ENCODE measurements at regions not wholly inside any gene's neighbourhood (a gene's known extent, or its start where the extent isn't known, plus 50 kb on each side); places are given as distances from the start of the nearest gene placed in this dataset.

DNA sequence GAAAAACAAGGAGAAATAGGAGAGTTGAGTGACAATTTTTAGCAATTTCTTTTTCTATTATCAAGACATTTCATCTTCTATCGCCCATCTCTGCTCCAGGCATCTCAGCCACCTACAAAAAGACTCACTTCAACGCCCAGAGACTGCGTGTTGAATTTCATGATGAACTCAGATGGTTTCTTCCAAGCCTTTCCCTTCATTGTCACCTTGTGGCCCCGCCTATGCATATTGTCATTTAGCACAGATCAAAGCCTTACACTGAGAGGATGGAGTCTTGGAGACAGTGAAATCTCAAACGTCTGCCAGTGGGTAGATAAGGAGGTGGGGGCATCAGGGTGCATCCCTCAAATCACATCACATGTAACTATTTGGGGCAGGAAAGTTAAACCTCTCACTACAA, 319.4 kb downstream of the SIPA1L2 start:
- no peaks in the 10 kb centered on the region for H3K36me3 Mint-ChIP-seq (ENCODE audit: insufficient read depth, unreplicated experiment)
- H3K27me3 Mint-ChIP-seq (ENCODE audit: insufficient read depth, unreplicated experiment): no peaks in the 10 kb centered on the region
- Histone ChIP-seq H3K36me3 (ENCODE audit: control insufficient read depth, insufficient read depth, low read length) (no peaks in the 10 kb centered on the region), H3K9me3 (peaks cover 6% of the 10 kb centered on the region; the same call in 1 of the 2 replicates), H3K4me1 (no peaks in the 10 kb centered on the region), H3K4me3 (ENCODE audit: low read depth, low read length) (no peak overlapping the region), H3K27me3 (replicated peaks; ENCODE audit: control insufficient read depth, insufficient read depth, low read length) (no peaks in the 10 kb centered on the region)
- H3K4me1 Mint-ChIP-seq (ENCODE audit: low read depth, unreplicated experiment): no peaks in the 10 kb centered on the region
- ChIA-PET POLR2A (no interaction called here), CTCF (no interaction called here)
- intact Hi-C loops (cut with micrococcal nuclease; ENCODE audit: unreplicated experiment): no loop called here
- no peak for DNase-seq
- TF ChIP-seq, protein P1, sequence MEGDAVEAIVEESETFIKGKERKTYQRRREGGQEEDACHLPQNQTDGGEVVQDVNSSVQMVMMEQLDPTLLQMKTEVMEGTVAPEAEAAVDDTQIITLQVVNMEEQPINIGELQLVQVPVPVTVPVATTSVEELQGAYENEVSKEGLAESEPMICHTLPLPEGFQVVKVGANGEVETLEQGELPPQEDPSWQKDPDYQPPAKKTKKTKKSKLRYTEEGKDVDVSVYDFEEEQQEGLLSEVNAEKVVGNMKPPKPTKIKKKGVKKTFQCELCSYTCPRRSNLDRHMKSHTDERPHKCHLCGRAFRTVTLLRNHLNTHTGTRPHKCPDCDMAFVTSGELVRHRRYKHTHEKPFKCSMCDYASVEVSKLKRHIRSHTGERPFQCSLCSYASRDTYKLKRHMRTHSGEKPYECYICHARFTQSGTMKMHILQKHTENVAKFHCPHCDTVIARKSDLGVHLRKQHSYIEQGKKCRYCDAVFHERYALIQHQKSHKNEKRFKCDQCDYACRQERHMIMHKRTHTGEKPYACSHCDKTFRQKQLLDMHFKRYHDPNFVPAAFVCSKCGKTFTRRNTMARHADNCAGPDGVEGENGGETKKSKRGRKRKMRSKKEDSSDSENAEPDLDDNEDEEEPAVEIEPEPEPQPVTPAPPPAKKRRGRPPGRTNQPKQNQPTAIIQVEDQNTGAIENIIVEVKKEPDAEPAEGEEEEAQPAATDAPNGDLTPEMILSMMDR (IDR thresholded peaks at IDR 0.05; ENCODE audit: insufficient read depth in 1 of 2, low read depth in 1 of 2, low read length in 1 of 2, severe bottlenecking in 1 of 2, unreplicated experiment in 1 of 2): no peak
- BruUV-seq (replicated peaks): no TSS peak
- H3K27ac Mint-ChIP-seq (ENCODE audit: unreplicated experiment): no peak overlapping the region
- peaks cover 34% of the 10 kb centered on the region for H3K9me3 Mint-ChIP-seq (ENCODE audit: unreplicated experiment)
- H3K4me3 Mint-ChIP-seq (ENCODE audit: unreplicated experiment): no peak overlapping the region

DNA sequence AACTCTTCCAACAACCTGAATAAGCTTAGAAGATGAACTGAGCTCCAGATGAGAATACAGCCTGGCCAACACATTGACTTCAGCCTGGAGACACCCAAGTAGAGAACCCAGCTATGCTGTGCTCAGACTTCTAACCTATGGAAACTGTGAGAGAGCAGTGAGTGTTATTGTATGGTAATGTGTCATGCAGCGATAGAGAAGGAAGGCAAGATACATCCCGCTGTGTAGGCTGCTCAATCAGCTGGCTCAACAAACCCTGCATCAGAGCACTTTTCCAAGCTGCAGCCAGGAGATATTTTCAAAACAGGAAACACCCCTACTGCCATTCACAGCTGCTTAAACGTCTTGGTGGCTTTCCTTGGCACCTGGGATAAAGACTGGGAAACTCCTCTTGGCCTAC, 321.3 kb downstream of the SIPA1L2 start:
- TF ChIP-seq, protein P1 (IDR thresholded peaks at IDR 0.05; ENCODE audit: insufficient read depth in 1 of 2, low read depth in 1 of 2, low read length in 1 of 2, severe bottlenecking in 1 of 2, unreplicated experiment in 1 of 2): no peak
- ChIA-PET CTCF (no interaction called here), POLR2A (no interaction called here)
- Mint-ChIP-seq H3K36me3 (ENCODE audit: insufficient read depth, unreplicated experiment) (no peaks in the 10 kb centered on the region), H3K4me1 (ENCODE audit: low read depth, unreplicated experiment) (no peaks in the 10 kb centered on the region), H3K27me3 (ENCODE audit: insufficient read depth, unreplicated experiment) (no peaks in the 10 kb centered on the region), H3K27ac (ENCODE audit: unreplicated experiment) (no peak overlapping the region), H3K4me3 (ENCODE audit: unreplicated experiment) (no peak overlapping the region), H3K9me3 (ENCODE audit: unreplicated experiment) (peaks cover 21% of the 10 kb centered on the region)
- no peaks in the 10 kb centered on the region for H3K9me3 ChIP-seq
- intact Hi-C loops (cut with micrococcal nuclease; ENCODE audit: unreplicated experiment): no loop called here
- no TSS peak for BruUV-seq (replicated peaks)
- H3K36me3 ChIP-seq (ENCODE audit: control insufficient read depth, insufficient read depth, low read length): no peaks in the 10 kb centered on the region
- H3K4me3 ChIP-seq (ENCODE audit: low read depth, low read length): no peak overlapping the region
- no peaks in the 10 kb centered on the region for H3K4me1 ChIP-seq
- no peak for DNase-seq
- no peaks in the 10 kb centered on the region for H3K27me3 ChIP-seq (replicated peaks; ENCODE audit: control insufficient read depth, insufficient read depth, low read length)

DNA sequence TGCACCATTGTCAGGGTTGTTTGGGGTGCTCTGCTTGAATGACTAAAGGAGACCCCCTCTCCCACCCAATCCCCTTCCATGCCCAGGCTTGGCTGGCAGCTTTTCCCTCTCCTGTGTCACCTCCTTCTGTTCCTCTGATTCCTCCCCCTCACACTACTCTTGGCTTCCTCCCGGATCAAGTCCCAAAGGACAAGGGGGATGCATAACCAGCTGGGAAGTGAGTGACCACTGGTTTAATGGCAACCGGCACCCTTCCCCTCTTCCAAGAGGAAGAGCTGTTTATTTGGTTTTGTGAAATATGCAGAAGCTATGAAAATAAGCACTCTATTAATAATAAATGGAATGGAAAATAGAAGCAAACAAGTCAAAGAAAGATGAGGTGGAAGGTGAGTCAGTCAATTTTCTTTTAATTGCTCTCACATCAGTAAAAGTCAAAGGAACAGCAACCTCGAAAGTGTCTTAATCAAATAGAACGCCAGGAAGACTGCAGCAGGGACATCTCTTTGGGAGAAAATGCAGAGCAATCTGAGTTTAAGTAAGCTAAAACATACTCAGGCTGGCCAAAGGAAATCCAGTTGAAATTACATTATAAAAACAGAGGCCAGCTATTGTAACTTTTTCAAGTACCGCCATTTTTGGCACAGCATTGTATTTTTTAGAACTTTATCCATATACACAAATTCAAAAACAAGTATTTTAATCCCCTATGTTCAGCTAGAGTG, 322.5 kb downstream of the SIPA1L2 start:
- Mint-ChIP-seq H3K27ac (ENCODE audit: unreplicated experiment) (no peak overlapping the region), H3K36me3 (ENCODE audit: insufficient read depth, unreplicated experiment) (no peaks in the 10 kb centered on the region), H3K4me1 (ENCODE audit: low read depth, unreplicated experiment) (no peaks in the 10 kb centered on the region), H3K4me3 (ENCODE audit: unreplicated experiment) (no peak overlapping the region), H3K27me3 (ENCODE audit: insufficient read depth, unreplicated experiment) (no peaks in the 10 kb centered on the region), H3K9me3 (ENCODE audit: unreplicated experiment) (peaks cover 9% of the 10 kb centered on the region)
- no TSS peak for BruUV-seq (replicated peaks)
- H3K4me1 ChIP-seq: no peaks in the 10 kb centered on the region
- H3K4me3 ChIP-seq (ENCODE audit: low read depth, low read length): no peak overlapping the region
- CTCF ChIA-PET: no interaction called here
- DNase-seq: no peak
- H3K36me3 ChIP-seq (ENCODE audit: control insufficient read depth, insufficient read depth, low read length): no peaks in the 10 kb centered on the region
- TF ChIP-seq, protein P1 (IDR thresholded peaks at IDR 0.05; ENCODE audit: insufficient read depth in 1 of 2, low read depth in 1 of 2, low read length in 1 of 2, severe bottlenecking in 1 of 2, unreplicated experiment in 1 of 2): no peak
- intact Hi-C loops (cut with micrococcal nuclease; ENCODE audit: unreplicated experiment): no loop called here
- POLR2A ChIA-PET: no interaction called here
- H3K9me3 ChIP-seq: no peaks in the 10 kb centered on the region
- H3K27me3 ChIP-seq (replicated peaks; ENCODE audit: control insufficient read depth, insufficient read depth, low read length): no peaks in the 10 kb centered on the region
